GM23338 (cell line): ENCODE measurements at regions not wholly inside any gene's neighbourhood (a gene's known extent, or its start where the extent isn't known, plus 50 kb on each side); places are given as distances from the start of the nearest gene placed in this dataset.

Experiments
- ATAC-seq: fragments of 200-7000 bp; cut with Tn5 transposase; 3 replicates; pipeline ENCODE4 v1.9.1; 2020
- DNase-seq: peaks from one replicate; pipeline ENCODE4 v3.0.0-alpha.2; 2015; ENCODE audit warnings: low spot score
- H2AFZ ChIP-seq: fragments of 200-600 bp; sonication (generic); 2 replicates; pipeline ENCODE4 v1.8.0; 2016; ENCODE audit warnings: antibody characterized with exemption, mild to moderate bottlenecking, moderate library complexity
- H3F3A ChIP-seq: fragments of 200-600 bp; sonication (generic); replicated peaks from 2 replicates; pipeline ENCODE4 v1.8.0; 2017; ENCODE audit warnings: antibody characterized with exemption, mixed run types, low read depth
- H3K27ac ChIP-seq: fragments of 200-600 bp; sonication (generic); 2 replicates; pipeline ENCODE4 v1.6.1; 2016; ENCODE audit warnings: low read depth
- H3K27me3 ChIP-seq: fragments of 200-600 bp; sonication (generic); 2 replicates; pipeline ENCODE4 v1.8.0; 2016; ENCODE audit warnings: mild to moderate bottlenecking, mixed run types, moderate library complexity; ENCODE audit not compliant: insufficient read depth
- H3K36me3 ChIP-seq: fragments of 200-600 bp; sonication (generic); 2 replicates; pipeline ENCODE4 v1.8.0; 2016; ENCODE audit warnings: mild to moderate bottlenecking; ENCODE audit not compliant: insufficient read depth
- H3K4me1 ChIP-seq: fragments of 200-600 bp; sonication (generic); 2 replicates; pipeline ENCODE4 v1.8.0; 2016; ENCODE audit warnings: mild to moderate bottlenecking, moderate library complexity; ENCODE audit not compliant: insufficient read depth
- H3K4me2 ChIP-seq: fragments of 200-600 bp; sonication (generic); 2 replicates; pipeline ENCODE4 v1.7.1; 2017; ENCODE audit warnings: mixed run types
- H3K4me3 ChIP-seq: fragments of 200-600 bp; sonication (generic); 2 replicates; pipeline ENCODE4 v1.6.1; 2016; ENCODE audit warnings: mixed run types
- H3K79me2 ChIP-seq: fragments of 200-600 bp; sonication (generic); replicated peaks from 2 replicates; pipeline ENCODE4 v1.8.0; 2017; ENCODE audit warnings: mild to moderate bottlenecking; ENCODE audit not compliant: insufficient read depth
- H3K9me2 ChIP-seq: fragments of 200-600 bp; sonication (generic); 2 replicates; pipeline ENCODE4 v1.8.0; 2017; ENCODE audit not compliant: insufficient read depth
- H4K20me1 ChIP-seq: fragments of 200-600 bp; sonication (generic); replicated peaks from 2 replicates; pipeline ENCODE4 v1.8.0; 2017; ENCODE audit warnings: mild to moderate bottlenecking; ENCODE audit not compliant: insufficient read depth
- H3K27ac Mint-ChIP-seq: 2 replicates; pipeline ENCODE4 v1.8.0; 2020; ENCODE audit warnings: inconsistent platforms, mild to moderate bottlenecking, moderate library complexity, mixed read lengths
- H3K27me3 Mint-ChIP-seq: 3 replicates; pipeline ENCODE4 v1.8.0; 2022; ENCODE audit warnings: low read depth, mild to moderate bottlenecking, moderate library complexity, mixed read lengths, inconsistent platforms; ENCODE audit not compliant: insufficient read depth, poor library complexity
- H3K36me3 Mint-ChIP-seq: 3 replicates; pipeline ENCODE4 v1.8.0; 2021; ENCODE audit warnings: low read depth, mild to moderate bottlenecking, inconsistent platforms, moderate library complexity, mixed read lengths
- H3K4me1 Mint-ChIP-seq: 3 replicates; pipeline ENCODE4 v1.8.0; 2020; ENCODE audit warnings: mild to moderate bottlenecking, inconsistent platforms, mixed read lengths
- H3K4me3 Mint-ChIP-seq: 3 replicates; pipeline ENCODE4 v1.8.0; 2021; ENCODE audit warnings: moderate library complexity, mild to moderate bottlenecking, inconsistent platforms, mixed read lengths
- H3K9me3 Mint-ChIP-seq: 3 replicates; pipeline ENCODE4 v1.8.0; 2020; ENCODE audit warnings: moderate library complexity, mild to moderate bottlenecking, inconsistent platforms, mixed read lengths
- CREB1 ChIP-seq: fragments of 250-450 bp; sonication (Bioruptor Pico); IDR thresholded peaks from 2 replicates; pipeline ENCODE4 v1.5.0; 2020; ENCODE audit warnings: low read depth, mild to moderate bottlenecking, moderate library complexity
- CTCF ChIP-seq, 2 experiments: fragments of 200-600 bp in 1 of 2; sonication (generic) in 1 of 2; conservative IDR thresholded peaks; 2 replicates each; pipeline versions ENCODE4 v1.5.1 to v1.6.1; 2016 to 2017; ENCODE audit warnings: antibody characterized with exemption in 2 of 2, low read depth in 2 of 2, mild to moderate bottlenecking in 2 of 2, moderate library complexity in 1 of 2
- ETS1 ChIP-seq: IDR thresholded peaks from 2 replicates; pipeline ENCODE4 v1.6.1; 2016; ENCODE audit warnings: antibody characterized with exemption
- EZH2 ChIP-seq: fragments of 200-600 bp; sonication (generic); IDR thresholded peaks from one replicate; pipeline ENCODE4 v1.8.0; 2017; ENCODE audit warnings: antibody characterized with exemption, mild to moderate bottlenecking, low read depth; ENCODE audit not compliant: unreplicated experiment
- EZH2phosphoT487 ChIP-seq: fragments of 200-600 bp; sonication (generic); IDR thresholded peaks from one replicate; pipeline ENCODE4 v1.8.1; 2018; ENCODE audit warnings: antibody characterized with exemption; ENCODE audit not compliant: unreplicated experiment
- JUNB ChIP-seq: IDR thresholded peaks from one replicate; pipeline ENCODE4 v1.6.1; 2016; ENCODE audit warnings: antibody characterized with exemption; ENCODE audit not compliant: unreplicated experiment
- NANOG ChIP-seq: IDR thresholded peaks from 2 replicates; pipeline ENCODE4 v1.6.1; 2016; ENCODE audit warnings: antibody characterized with exemption, borderline replicate concordance
- POLR2AphosphoS5 ChIP-seq: IDR thresholded peaks from 2 replicates; pipeline ENCODE4 v1.6.1; 2016; ENCODE audit warnings: antibody characterized with exemption, low read depth
- STAT1 ChIP-seq: IDR thresholded peaks from one replicate; pipeline ENCODE4 v1.6.1; 2016; ENCODE audit warnings: antibody characterized with exemption; ENCODE audit not compliant: unreplicated experiment
- ZNF114 ChIP-seq: fragments of 250-450 bp; sonication (Bioruptor Pico); IDR thresholded peaks from 2 replicates; pipeline ENCODE4 v1.5.0; 2020; ENCODE audit warnings: mild to moderate bottlenecking, moderate library complexity
- ZNF331 ChIP-seq: fragments of 250-450 bp; sonication (Bioruptor Pico); IDR thresholded peaks from 2 replicates; pipeline ENCODE4 v1.5.0; 2020; ENCODE audit warnings: low read depth, mild to moderate bottlenecking, moderate library complexity
- ZNF462 ChIP-seq: fragments of 250-450 bp; sonication (Bioruptor Pico); IDR thresholded peaks from 2 replicates; pipeline ENCODE4 v1.5.0; 2020; ENCODE audit warnings: mild to moderate bottlenecking, moderate library complexity
- TF ChIP-seq, protein P1 (sequence below): IDR thresholded peaks from one replicate; pipeline ENCODE4 v1.6.1; 2018; ENCODE audit warnings: antibody characterized with exemption; ENCODE audit not compliant: unreplicated experiment

GRCh38 chr14:25615174-25615573, 565.2 kb upstream of the STXBP6 start:
- H3K4me1 Mint-ChIP-seq: no peaks in the 10 kb centered on the region
- Histone ChIP-seq H3K4me2 (no peak overlapping the region), H3K9me2 (peaks cover 15% of the 10 kb centered on the region; the same call in 1 of the 2 replicates), H3K27ac (no peak overlapping the region), H3F3A (no peaks in the 10 kb centered on the region), H3K4me1 (no peaks in the 10 kb centered on the region), H4K20me1 (no peaks in the 10 kb centered on the region), H2AFZ (no peak overlapping the region), H3K36me3 (no peaks in the 10 kb centered on the region; the same call in 1 of the 2 replicates), H3K27me3 (no peaks in the 10 kb centered on the region), H3K4me3 (no peak overlapping the region), H3K79me2 (no peaks in the 10 kb centered on the region)
- no peak for DNase-seq
- no peak overlapping the region for H3K4me3 Mint-ChIP-seq
- no peak overlapping the region for H3K27ac Mint-ChIP-seq
- peaks cover 17% of the 10 kb centered on the region; the same call in 2 of the 3 replicates for H3K36me3 Mint-ChIP-seq
- H3K9me3 Mint-ChIP-seq: peaks cover 35% of the 10 kb centered on the region
- TF ChIP-seq ETS1 (no peak), ZNF462 (CRISPR knock-in tag) (no peak), EZH2phosphoT487 (no peak), EZH2 (no peak), ZNF114 (CRISPR knock-in tag) (no peak), CTCF (conservative IDR thresholded peaks at IDR 0.05; ENCODE audit: low read depth in 2 of 2) (no peak), JUNB (no peak), NANOG (no peak), ZNF331 (CRISPR knock-in tag) (no peak), STAT1 (no peak), CREB1 (CRISPR knock-in tag) (no peak), POLR2AphosphoS5 (no peak)
- TF ChIP-seq, protein P1, sequence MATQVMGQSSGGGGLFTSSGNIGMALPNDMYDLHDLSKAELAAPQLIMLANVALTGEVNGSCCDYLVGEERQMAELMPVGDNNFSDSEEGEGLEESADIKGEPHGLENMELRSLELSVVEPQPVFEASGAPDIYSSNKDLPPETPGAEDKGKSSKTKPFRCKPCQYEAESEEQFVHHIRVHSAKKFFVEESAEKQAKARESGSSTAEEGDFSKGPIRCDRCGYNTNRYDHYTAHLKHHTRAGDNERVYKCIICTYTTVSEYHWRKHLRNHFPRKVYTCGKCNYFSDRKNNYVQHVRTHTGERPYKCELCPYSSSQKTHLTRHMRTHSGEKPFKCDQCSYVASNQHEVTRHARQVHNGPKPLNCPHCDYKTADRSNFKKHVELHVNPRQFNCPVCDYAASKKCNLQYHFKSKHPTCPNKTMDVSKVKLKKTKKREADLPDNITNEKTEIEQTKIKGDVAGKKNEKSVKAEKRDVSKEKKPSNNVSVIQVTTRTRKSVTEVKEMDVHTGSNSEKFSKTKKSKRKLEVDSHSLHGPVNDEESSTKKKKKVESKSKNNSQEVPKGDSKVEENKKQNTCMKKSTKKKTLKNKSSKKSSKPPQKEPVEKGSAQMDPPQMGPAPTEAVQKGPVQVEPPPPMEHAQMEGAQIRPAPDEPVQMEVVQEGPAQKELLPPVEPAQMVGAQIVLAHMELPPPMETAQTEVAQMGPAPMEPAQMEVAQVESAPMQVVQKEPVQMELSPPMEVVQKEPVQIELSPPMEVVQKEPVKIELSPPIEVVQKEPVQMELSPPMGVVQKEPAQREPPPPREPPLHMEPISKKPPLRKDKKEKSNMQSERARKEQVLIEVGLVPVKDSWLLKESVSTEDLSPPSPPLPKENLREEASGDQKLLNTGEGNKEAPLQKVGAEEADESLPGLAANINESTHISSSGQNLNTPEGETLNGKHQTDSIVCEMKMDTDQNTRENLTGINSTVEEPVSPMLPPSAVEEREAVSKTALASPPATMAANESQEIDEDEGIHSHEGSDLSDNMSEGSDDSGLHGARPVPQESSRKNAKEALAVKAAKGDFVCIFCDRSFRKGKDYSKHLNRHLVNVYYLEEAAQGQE: no peak
- peaks cover 4% of the 10 kb centered on the region for H3K27me3 Mint-ChIP-seq
- no peak for ATAC-seq
